CMK (cell line): ENCODE measurements at regions not wholly inside any gene's neighbourhood (a gene's known extent, or its start where the extent isn't known, plus 50 kb on each side); places are given as distances from the start of the nearest gene placed in this dataset.
"Not testable (repeated sequence)": the region's sequence is repeated elsewhere in the genome, so short reads cannot be mapped to it uniquely, and the experiment has no call there.

ENCODE experiments used
- DNase-seq: peaks from one replicate; pipeline ENCODE4 v3.0.0-alpha.2; 2010; ENCODE audit warnings: low read depth

DNA sequence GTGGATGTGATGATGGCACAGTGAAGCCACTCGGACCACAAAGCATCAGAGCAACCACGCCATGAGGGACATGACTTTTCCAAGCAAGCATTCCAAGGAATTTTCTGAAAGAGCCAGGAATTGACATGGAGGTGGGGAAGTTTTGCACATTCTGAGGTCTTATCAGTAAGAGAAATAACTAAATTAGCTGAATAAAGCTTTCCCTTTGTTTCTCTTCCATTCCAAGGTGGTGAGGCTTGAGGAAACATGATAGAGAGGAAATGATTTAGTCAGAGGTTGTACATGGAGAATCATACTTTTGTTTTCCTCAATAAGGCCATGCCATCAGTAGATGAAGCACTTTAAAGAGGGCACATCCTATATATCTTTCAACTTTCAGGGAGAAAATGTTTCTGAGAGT is 115.7 kb upstream of the MMADHC start:
- no peak for DNase-seq

DNA sequence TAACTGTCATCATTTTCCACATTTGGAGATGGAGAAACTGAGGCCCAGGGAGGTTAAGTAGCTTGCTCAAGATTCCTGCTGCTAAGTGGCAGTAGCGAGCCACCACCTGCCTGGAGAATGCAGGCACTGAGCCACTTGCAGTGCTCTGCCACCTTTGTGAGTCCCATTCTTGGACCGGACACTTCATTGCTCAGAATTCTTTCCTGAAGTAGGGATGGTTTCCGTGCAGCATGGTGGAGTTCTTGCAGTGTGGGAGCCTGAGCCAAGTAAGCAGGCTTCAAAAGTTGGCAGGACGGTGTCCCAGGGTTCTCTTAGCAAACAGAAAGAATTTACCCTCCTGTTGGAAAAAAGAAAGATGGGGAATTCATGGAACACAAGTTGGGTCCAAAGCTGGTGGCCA is 115.0 kb upstream of the MMADHC start:
- no peak for DNase-seq

DNA sequence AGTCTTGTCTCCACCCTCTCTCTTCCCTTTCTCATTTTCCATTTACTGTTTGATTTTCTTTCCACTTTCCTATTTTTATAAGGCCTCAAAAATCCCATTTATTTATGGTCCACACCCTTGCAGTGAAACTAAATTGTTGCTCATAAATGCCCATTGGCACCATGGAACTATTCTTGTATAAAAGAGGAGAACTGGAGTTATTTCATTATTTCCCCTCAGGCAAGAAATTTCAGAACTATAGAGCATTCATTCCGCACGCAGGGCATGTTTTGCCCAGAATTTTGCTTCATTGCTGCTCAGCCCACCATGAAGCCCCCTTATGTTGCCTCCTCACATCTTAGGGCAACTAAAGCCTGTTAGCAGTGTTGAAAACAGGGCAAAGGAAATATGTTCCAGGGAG is 113.7 kb upstream of the MMADHC start:
- no peak for DNase-seq

DNA sequence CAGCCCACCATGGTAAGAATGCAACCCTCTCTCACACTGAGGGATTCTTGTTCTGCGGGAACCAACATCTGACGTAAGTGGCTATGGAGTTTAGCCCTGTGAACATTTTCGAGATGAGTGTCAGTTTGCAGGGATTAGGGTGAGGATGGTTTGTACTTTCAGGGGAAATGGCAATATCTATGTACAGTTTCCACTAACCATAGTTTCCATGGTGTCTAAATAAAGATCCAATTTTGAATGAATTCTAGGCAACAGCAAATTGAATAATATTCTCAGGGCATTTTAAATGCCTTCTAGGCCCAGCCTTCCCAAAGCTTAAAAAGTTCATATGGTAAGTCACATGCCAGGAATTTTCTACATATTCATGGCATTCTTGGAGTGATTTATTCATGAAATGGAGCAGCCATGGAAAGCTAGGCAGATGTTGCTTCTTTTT is 105.4 kb upstream of the MMADHC start:
- DNase-seq: no peak

DNA sequence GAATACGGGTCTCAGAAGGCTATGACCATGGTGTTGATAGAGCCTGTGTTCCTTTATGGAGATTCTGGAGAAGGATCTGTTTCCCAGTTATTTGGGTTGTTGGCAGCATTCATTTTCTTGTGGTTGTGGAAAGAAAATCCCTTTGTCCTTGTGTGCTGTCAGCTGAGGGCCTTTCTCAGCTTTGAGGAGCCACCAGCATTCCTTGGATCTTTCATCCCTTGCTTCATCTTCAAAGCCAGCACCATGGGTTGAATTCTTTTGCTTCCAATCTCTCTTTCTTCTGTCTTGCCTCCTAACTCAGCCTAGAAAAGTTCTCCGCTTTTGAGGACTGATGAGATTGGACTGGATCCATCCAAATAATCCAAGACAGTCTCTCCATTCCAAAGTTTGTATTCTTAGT is 103.2 kb upstream of the MMADHC start:
- no peak for DNase-seq

DNA sequence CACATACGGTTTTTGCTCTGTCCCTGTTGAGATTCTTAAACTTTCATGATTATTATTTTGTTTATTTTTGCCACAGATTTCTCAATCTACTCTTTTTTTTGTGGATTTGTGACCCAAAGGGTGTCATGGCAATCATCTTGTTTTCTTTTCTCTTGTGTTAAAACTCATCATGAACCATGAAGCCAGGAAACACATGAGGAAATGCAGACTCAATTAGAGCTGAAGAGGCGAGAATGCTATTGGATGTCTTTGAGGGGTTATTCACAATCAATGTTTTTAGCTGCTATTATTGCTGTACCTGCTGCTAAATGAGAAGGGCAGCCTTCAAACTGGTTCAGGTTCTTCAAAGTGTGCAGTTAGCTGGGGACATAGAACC is 99.5 kb upstream of the MMADHC start:
- no peak for DNase-seq

DNA sequence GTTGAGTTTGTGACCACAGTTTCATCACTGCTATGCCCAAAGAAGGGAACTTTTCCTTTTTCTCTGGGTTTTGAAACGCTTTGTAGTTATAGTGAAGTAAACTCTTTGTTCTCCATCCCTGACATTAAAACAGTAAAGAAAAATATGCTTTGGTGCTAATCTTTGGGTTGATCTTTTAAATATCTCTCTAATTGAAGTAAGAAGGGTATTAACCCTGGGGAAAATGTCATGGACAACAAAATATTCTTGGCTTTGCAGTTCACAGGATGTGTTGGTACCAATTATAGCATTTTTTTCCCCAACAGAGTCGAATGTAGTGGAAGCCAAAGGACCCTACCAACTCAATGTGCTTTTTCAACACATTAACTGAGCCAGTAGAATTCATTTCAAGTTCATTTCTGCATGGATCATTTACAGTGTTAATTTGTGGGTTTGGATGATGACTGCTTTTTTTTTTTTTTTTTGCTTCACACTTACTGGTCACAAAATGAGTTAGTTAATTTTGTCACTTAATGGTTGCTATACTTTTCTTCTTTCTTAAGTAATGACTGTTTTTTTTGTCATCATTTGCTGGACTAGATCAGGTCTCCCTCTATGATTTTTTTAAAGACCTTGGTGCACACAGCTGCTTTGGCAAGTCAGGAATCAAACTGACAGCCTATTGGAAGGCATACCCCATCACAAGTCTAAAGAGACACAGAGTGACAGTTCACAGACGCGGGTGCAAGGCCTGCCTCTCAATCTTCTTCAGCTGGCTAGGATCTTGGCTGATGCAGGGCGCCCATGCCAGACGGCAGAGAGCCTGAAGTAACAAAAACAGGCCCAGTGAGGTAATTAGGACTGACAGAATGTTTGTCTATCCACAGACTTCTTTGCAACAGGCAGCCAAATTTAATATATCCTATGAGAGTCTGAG is 98.8 kb upstream of the MMADHC start:
- no peak for DNase-seq

DNA sequence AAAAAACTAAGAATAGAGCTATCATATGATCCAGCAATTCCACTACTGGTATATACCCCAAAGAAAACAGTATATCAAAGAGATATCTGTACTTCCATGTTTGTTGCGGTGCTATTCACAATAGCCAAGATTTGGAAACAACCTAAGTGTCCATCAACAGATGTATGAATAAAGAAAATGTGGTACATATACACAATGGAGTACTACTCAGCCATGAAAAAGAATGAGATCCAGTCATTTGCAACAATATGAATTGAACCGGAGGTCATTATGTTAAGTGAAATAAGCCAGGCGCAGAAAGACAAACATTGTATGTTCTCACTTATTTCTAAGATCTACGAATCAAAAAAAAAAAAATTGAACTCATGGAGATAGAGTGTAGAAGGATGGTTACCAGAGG is 97.8 kb upstream of the MMADHC start:
- not testable (repeated sequence) for DNase-seq

DNA sequence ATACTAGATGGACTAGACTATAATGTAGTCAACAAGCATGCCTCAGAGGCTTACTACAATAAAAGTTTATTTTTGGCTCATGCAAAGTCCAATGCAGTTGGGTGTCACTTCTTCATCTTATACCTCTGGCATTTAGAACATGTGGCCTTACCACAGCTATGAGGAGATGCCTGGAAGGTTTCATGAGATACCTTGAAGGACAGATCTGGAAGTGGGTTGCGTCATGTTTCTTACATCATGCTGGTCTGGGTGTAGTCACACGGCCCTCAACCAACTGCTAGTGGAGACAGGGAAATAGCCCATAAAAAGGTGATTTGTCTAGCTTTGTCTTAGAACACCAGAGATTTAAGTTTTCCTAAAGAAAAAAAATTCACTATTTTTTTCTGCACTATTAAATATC is 91.7 kb upstream of the MMADHC start:
- DNase-seq: no peak

DNA sequence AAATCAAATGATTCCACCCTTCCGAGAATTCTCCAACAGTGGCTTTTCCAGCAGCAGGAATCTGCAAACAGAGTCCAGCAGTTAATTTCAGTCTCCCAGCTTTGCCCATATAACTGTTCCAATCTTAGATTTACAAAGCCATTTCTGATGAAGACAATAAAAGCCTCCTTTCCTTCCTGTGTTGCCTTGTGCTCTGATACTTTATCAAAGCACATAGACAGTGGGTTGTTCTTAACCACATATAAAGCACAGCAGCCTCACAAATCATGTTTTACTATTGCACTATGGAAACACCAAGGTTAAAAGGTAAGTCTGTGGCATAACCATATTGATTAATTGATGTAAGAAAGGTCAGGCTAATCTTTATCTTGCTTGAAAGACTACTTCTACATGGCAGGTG is 89.8 kb upstream of the MMADHC start:
- no peak for DNase-seq

DNA sequence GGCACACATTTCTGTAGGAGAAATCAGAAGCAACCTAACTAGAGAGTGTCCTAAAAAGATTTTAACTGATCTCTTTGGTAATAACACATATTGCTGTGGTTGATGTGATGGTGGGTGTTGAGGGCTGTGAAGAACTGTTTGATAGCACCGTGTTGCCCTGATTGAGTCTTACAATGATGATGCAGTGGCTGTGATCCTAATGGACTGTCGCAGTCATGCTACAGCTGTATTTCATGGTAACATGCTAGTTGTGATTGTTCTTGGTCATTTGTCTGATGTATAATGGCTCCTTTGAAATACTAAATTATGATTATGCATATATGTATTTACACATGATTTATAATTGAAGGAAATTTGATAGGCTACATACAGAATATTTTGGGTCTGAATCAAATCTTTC is 82.5 kb upstream of the MMADHC start:
- no peak for DNase-seq

DNA sequence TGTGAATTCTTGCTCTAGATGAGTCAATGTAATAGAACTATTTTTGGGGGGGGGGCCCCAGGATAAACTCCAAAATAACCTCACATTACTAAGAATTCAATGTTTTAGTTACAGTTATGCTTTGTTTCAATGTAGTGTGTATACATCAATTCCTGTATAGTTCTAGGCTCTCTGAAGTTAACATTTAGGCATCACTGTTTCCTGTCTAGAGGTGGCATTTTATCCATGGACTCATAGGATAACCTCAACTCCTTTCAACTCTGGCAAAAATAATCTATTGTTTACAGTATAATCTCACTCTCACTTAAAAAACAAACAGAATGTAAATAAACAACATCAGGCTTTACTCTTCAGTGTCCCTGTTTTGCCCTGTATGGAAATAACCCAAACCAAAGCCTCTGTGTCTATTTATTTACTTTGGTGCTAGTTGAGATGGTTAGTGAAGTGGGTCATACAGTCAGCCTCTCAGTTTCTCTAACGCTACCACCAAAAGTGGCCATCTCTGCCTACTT is 79.3 kb upstream of the MMADHC start:
- no peak for DNase-seq

DNA sequence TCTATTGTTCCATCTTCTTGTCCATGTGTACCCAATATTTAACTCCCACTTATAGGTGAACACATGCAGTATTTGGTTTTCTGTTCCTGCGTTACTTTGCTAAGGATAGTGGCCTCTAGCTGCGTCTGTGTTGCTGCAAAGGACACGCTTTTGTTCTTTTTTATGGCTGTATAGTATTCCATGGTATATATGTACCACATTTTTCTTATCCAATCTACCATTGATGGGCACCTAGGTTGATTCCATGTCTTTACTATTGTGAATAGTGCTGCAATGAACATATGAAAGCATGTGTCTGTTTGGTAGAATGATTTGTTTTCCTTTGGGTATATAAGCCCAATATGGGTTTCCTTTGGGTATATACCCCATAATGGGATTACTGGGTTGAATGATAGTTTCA is 77.3 kb upstream of the MMADHC start:
- DNase-seq: no peak

DNA sequence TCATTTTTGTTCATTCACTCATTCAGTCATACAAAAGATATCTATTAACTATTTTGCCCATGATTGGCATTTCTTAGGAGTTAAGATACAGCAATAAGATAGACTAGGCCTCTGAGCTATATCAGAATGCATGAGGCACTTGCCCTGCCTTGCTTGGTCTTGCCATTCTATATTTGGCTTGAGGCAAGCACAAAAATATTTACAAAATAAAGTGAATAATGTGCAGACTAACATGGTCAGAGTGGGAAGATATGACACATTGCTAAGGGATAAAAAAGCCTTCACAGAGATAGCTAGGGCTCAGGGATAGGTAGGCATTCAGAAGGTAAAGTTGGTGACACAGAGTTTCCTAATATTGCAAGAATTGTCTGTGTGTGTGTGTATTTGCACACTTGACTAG is 75.0 kb upstream of the MMADHC start:
- DNase-seq: no peak

DNA sequence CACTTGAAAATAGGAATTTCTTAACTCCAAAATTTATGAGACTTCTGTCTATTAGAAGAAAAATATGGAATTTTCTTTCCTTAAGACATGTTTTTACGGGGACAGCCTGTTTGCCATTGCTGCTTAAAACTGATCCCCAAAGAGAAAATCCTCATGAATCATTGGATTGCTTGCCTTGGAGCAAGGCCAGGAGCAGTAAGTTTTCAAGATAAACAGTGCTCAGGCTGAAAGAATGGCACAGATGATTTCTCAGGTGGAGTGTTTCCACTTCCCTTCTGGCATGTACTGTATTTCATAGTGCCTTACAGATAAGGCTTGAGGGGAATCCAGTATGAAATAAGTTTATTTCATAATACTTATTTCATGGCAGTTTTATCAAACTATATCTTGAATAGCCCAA is 74.3 kb upstream of the MMADHC start:
- no peak for DNase-seq

DNA sequence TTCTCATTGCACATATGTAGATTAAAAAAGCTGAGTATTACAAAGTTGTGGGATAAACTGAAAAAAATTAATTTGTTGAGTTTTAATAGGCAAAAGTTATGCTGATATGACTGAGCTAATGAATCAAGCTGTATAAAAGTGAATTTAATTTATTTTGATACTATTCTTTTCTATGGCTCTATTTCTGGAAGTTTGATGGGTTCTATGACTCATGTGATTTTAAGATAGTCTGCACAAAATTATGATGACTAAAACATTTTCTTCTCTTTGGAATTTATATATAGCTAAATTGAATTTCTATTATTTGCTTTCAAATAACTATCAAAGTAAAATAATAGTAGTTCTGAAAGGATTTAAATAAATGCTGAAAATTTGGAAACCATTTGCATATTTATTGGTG is 71.0 kb upstream of the MMADHC start:
- no peak for DNase-seq

DNA sequence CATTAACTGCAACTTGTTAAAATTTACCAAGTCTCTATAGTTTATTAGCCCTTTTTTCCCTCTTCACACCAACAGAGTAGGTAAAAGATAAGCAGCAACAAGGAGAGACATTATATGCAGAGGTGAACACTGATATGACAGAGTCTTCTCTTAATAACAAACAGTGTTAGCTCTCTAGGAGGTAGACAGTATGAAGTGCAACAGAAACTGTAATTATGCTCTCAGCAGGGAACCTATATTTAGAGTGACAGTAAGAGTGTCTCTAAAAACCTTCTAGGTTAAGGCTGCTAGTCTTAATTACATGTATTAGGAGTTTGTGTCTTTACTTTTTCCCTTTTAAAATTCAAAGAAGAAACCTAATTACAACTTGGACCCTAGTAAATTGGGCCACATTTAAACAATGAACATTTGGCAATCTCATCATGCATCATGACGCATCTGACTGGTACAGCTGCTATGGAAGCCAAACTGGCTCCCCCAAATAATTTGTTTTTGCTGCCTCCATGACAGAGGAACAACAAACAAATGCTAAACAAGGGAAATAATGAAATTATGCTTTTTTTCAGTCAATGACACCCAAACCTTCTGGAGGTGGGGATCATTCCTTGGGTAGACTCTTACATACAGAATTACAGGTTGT is 69.9 kb upstream of the MMADHC start:
- DNase-seq: no peak

DNA sequence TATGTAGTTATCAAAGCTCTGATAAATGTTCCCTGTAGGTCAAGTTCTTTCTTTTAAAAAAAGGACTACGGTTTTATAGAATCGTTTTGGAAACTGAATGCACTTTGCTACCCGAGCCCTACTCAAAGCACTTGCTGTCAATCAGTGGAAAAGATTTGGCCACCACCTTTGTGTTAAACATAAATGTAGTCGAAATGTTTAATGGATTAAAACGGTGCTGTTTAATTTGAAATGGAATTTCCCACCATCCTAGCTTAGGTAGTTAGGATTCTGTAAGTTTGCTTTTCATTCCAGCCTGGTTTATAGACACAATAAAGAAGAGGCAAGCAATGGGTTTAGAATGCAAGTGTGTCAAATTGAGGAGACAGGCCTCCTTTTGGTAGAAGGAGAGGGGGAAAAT is 69.4 kb upstream of the MMADHC start:
- DNase-seq: no peak

DNA sequence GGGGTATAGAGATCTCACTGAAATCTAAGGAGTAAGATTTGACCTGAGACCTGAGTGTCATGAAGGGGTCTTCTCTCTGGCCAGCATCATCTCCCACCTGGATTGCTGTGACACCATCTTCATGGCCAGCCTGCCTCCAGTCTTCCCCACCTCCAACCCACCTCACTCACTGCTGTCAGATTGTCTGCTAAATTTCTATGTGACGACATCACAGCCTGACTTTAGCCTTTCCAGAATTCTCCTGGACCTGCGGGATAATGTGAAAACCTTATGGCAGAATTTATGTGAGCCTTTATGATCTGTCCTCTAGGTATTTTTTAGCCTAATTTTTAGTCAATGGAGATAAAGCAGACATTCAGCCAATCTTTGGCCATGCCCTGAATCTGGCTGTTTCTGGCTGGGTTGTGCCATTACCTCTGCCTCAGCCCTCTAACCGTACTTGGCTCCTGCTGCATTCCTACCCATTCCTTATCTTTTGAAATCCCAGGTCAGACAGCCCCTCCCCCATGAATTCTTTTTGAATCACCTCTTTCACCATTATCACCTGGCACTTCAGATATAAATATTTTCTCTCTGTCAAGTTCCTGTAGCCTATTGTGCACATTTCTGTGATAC is 66.4 kb upstream of the MMADHC start:
- DNase-seq: no peak

DNA sequence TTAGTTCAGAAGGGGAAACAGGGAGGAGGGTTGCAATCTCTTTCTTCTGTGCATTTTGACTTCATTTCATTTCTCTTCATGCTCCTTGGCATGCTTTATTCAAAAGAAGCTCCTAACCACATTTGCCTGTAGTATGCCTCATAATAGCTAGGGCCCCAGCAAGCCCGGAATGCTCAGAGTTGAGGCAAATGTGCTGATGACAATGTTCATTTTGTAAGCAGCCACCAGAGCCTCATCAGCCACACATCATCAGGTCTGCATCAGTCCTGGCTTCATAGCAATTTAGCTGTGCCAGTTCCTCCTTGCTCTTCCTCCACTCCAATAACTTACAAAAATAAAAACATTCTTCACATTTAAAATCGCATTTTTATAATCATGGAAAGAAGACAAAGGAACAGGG is 65.4 kb upstream of the MMADHC start:
- no peak for DNase-seq

DNA sequence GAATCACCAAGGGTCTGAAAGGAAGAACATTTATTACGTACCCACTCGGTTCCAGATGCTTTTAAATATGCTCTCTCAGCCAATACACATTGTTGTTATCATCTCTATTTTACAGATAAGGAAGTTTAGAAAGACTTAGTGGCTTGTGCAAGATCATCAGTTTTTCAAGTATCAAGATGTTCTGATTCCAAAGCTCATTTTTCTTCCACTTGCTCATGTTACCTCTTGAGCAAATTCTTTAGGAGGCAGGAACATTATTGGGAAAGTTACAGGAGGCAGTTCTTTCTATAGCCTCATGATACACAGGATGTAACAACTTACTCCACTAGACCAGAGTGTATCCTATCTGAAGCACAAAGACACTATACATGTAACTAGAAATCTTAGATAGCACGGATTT is 65.0 kb upstream of the MMADHC start:
- DNase-seq: no peak

DNA sequence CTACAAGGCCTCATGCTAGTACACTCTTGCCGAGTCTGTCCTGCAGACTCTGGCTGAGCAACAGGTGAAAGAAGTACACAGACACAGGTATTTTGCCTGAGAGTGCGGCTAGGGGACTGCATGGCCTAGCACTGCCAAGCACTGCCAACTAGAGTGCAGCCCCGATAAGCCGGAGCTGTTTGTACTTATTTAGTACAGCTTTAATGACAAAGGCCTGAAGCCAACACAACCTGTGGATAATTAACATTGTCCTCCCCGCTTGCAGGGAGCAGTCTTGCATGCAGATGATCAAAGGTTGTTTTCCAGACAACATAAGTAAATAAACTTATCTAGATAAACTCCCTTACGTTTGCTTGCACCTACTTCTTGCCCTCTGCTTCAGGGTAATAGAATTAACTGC is 63.7 kb upstream of the MMADHC start:
- DNase-seq: no peak

DNA sequence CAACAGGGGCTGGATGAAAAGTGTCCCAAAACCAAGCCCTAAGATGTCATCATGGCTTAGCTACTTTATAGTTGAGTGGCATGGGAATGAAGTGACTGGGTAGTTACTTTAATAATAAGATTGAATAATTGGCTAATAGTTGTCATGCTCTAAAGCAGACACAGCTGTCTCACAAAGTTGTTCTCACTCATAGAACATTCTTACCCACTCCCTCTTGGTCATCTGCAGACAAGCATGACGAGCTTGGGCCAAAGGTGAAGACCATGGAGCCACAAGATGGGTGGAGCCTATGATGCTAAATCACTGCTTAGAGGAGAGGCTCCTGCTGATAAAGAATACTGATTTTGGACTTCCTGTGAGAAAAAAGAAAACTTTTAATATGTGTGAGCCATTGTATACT is 62.4 kb upstream of the MMADHC start:
- no peak for DNase-seq
